NCI-H1105 treated with DMSO at 0.1 percent for 48 hours (cell line): ENCODE measurements at regions not wholly inside any gene's neighbourhood (a gene's known extent, or its start where the extent isn't known, plus 50 kb on each side); places are given as distances from the start of the nearest gene placed in this dataset.

Experiments used
- DNase-seq: peaks from one replicate; lab custom pipeline; 2025; lab: John Stamatoyannopoulos, UW

DNA sequence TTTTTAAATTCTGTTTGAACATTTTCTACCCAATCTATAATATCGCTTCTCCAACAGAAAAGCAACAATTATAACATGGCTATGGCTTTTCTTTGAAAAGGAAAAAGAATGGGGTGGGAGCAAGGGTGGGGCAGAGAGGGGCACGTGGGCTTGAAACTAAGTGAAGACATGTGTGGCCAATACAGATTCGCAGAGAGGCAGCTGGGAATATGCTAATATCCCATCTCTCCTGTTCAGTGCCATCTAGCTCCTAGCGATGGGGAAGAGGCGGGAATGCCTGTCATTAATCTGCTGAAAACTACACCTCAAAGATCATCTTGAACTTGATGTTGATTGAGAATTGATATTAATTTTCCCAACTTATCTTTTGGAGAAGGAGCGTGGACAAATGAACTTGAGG lies 65.5 kb upstream of the ITGA6 start:
- DNase-seq: no peak

DNA sequence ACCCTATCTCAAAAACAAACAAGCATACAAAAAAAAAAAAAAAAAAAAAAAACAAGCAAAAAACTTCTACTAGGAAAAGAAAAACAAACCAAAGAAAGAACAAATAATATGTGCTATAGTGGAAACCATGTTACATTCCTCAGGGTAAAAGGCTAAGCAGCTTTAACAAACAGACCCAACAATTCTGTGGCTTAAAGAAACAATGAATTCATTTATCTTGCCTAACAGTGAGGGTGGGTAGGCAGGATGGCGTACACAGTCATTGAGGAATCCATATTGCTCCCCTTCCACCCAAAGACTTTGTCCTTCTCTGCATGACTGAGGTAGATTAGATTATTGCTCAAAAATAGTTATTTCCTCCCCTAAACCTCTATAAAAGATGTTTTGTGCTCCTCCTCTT lies 63.1 kb upstream of the ITGA6 start:
- no peak for DNase-seq

DNA sequence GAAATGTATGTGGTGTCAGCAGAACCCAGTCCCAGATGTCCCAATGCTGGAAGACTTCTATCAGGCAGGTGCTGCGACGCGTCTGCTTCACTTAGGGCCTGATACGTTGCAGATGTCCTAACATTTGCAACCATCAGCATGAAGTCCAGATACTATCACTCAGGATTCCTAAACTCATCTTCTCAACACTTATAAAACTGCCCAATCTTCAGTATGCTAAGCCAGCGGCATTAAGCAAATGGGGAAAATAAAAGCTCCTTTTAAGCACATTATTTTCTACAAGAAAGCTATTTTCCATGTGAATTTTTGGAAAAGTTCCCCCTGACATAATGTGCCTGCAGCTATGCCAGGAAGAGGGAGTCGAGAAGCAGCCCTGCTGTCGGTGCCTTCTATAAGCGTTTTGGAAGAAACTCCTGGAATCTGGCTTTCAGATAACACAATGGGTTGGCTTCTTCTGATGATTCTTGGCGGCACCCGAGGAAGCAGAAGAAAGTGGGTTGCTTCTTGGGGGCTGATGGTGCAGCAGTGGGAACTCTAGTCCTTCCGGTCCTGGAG lies 60.7 kb upstream of the ITGA6 start:
- no peak for DNase-seq

DNA sequence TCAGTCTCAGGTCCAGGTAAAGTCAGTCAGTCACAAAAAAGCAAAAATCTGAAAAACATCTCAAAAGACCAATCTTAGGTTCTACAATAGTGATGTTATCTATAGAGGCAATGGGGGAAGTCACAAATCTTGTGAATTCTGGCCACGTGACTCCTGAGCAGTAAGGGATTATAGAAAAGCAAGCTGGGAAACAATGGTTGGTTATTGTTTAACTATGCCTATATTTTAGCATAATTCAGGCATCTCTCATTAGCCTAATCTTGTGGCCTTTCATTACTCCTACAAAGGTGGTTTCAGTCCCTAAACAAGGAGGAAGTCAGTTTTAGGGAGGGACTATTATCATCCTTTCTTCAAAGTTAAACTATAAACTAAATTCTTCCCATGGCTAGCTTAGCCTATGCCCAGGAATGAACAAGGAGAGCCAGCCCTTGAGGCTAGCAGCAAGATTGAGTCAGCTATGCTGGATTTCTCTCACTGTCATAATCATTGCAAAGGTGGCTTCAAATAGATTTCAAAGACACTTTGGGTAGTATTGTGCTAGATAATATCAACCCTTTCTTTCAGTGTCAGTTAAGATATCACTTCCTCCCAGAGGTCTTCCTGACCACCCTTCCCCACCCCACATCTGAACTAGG lies 56.4 kb upstream of the ITGA6 start:
- no peak for DNase-seq

DNA sequence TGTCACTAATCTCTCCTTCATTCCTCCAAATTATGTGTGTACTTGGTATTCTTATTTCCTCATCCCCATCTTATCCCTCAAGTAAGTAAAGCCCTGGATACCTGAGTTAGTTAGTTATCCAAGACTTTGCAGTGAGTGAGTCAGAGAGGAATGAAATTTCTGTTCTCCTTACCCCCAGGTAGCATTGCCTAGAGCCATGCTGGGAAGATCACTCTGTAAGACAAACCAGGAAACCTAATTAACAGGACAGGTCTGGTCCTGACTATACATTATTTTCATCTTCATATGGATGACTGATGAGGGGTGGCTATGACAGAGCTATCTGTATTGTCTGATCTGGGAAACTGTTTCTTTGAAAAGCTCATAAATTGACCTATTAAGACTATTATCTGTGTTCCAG lies 55.0 kb upstream of the ITGA6 start:
- peak; percentile 72 for DNase-seq

DNA sequence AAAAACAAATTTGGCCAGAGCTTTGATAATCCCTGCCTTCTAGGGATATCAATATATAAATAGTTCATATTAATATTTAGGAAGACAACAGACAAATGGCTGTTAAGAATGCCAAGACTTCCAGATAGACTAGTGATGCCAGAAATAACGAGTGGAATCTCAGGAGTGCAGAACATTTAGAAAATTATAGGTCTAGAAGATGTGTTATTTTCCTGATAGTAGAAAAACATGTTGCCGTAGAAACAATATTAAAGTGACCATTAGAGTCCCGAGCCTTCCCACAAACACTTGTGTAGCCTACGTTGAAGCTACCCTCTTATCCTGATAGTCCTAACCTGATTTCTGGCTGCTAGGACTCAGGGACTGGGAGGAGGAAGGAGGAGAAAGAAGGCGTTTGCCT lies 54.3 kb upstream of the ITGA6 start:
- no peak for DNase-seq

DNA sequence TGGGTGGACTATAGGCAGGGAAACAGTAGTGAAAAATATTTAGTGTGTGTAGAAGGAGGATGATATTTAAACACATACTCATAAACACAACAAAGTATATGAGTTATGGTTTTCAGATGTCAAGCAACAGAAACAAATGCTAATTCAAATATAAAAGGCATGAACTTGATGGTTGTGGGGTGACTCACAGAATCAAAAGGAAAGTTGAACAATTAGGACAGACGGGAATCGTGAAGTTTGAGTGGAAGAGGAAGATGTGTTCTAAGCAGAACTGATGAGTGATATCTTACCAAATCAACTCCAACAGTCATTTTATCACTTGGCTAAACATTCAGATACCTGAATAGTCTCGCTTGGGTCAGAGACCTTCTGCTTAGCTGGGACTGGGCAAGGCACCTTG lies 53.6 kb upstream of the ITGA6 start:
- no peak for DNase-seq

DNA sequence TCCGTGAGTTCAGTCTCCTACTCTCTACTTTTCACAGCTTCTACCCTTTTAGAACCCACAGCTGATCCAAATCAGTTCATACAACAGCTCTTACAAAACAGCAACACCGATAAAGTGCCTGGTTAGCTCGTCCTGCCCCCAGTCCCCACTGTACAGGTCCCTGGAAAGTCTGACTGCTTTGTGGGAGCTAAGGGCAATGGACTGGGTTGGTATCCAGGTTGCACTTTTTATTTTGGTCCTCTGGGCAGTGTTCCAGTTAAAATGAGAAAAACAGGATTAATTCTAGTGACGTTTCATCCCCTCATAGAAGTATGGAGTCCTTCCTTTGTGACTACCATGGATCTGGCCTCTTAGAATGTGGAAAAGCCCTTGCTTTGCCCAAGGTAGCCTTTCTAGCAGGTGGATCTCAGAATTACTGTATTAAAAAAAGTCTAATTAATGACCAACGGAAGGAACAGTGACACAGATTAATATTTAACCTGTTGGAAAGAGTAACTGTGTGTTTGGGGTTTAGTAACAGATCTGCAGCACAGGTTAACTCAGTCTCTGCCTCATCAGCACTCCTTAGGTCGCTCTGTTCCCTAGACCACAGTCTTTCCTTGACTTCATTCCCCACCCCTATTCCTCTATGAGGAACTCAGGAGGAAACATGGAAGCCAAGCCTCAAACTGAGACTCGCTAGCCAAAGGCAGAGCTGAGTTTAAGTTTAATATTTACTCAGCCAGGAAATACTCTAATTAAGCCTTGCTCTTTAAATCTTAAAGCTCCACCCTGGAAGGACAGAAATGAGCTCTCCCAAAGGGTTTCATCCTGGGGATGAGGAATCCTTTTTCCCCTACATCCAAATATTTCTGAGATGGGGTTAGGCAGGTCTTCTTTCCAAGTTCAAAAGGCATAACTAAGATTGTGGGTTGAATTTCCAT lies 52.8 kb upstream of the ITGA6 start:
- DNase-seq: no peak

DNA sequence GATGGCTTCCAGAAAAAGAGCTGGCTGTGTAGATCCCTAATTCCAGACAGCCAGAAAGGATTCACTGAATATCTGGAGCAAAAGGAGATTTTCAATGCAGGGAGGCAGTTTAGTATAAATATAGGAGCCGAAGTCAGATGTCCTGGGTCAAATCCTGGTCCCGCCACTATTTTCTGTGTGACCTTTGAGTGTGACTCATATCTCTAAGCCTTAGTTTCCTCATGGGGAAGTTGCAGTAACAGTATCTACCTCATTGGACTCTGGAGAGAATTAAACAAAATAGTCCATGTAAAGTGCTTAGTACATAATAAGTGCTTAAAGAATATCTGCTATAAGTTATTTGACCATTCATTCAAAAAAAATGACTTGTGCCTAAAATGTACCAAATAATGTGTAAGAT lies 52.1 kb upstream of the ITGA6 start:
- DNase-seq: no peak

DNA sequence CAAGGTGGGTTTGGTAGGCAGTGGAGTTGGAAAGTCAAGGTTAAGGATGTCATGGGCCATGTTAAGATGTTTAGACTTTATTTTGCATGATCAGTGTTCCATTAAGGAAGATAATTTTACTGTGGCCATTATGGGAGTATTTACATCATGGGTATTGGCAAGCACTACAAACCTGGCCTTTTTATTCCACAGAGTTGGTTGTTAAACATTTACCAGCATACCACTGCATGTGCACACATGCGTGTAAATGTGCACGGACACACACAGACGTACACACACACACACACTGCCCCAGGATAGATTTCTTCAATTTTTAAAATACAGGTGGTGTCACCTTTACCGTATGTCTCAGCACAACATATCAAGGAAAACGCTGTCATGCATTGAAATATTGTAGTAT lies 51.4 kb upstream of the ITGA6 start:
- DNase-seq: no peak

DNA sequence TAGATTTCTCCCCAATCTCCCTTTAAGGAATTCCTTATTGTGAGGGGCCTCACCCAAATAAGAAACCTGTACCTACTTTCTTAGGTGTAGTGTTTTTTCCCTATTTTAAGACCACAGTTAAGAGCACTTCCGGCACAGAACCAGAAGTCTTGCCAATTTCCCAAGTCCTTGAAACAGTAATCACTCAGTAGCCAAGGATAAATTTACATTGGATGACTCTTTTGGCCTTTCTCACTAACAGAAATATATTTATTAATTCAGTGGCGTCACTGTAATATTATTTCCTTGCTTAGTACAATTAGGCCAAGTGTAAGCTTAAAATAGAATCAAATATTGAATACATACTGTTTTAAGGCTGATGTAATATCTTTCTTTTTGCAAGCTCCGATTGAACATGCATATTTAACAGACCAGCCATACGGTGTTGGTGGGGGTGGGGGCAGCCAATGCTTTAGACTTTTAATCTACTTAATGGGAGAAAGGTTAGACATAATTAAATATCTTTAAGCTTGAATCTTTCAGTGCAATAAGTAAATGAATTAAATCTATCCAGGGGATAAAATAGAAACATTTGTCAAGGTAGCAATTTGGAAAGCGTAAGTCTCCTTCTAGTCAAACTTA lies 50.8 kb upstream of the ITGA6 start:
- DNase-seq: no peak

DNA sequence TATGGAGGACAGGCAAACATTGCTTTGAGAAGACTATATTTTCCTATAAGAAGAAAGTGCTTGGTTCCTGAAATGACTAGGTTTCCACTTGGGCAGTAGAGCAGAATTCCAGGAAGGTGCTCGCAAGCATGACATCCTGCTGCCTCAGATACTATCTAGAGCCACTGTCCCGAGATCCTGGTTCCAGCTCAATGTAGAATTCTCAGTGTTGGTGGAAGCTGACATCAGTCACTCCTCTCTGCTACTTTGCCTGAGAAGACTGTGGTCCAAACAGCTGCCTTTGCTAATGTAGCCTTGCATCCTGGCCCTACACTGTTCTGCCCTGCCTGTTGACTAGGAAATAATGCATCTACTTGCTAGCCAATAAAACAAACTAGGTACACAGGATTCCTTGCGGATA lies 50.0 kb upstream of the ITGA6 start:
- no peak for DNase-seq
